K562 (cell line): ENCODE measurements at regions not wholly inside any gene's neighbourhood (a gene's known extent, or its start where the extent isn't known, plus 50 kb on each side); places are given as distances from the start of the nearest gene placed in this dataset.

ENCODE experiments used
- EWSR1 ChIP-seq: fragments of 450-650 bp; IDR thresholded peaks from 2 replicates; pipeline ENCODE4 v1.6.1; 2018; ENCODE audit warnings: borderline replicate concordance, mild to moderate bottlenecking, low read depth, moderate library complexity; ENCODE audit not compliant: partially characterized antibody
- FOXA1 ChIP-seq: fragments of 450-650 bp; IDR thresholded peaks from 2 replicates; pipeline ENCODE4 v1.6.1; 2016; ENCODE audit warnings: mild to moderate bottlenecking, borderline replicate concordance
- FOXM1 ChIP-seq, 2 experiments: fragments of 450-650 bp in 1 of 2; sonication (generic) in 1 of 2; formaldehyde crosslinking in 1 of 2; IDR thresholded peaks; 2 replicates each; pipeline versions ENCODE4 v1.6.1 to v1.9.0; 2017 to 2022; ENCODE audit warnings: low read depth in 2 of 2, mild to moderate bottlenecking in 2 of 2, missing genetic modification reagents in 1 of 2, moderate library complexity in 1 of 2
- KDM5B ChIP-seq: fragments of 200-600 bp; sonication (generic); IDR thresholded peaks from 2 replicates; pipeline ENCODE4 v1.6.1; 2012; ENCODE audit warnings: low read depth, mild to moderate bottlenecking, moderate library complexity, low read length, control low read depth, inconsistent platforms; ENCODE audit not compliant: insufficient replicate concordance
- MAFK ChIP-seq: IDR thresholded peaks from 2 replicates; pipeline ENCODE4 v1.6.1; 2011; ENCODE audit warnings: low read length, improper control_type of control experiment
- NR2C1 ChIP-seq, 2 experiments: fragments of 450-650 bp; IDR thresholded peaks; 2 replicates each; pipeline ENCODE4 v1.6.1; 2017; ENCODE audit warnings: mild to moderate bottlenecking in 2 of 2, antibody characterized with exemption in 1 of 2, inconsistent platforms in 1 of 2, missing compliant biosample characterization in 1 of 2, missing genetic modification characterization in 1 of 2
- RAD21 ChIP-seq, 2 experiments: fragments of 250-450 bp in 1 of 2; fragments of 450-650 bp in 1 of 2; sonication (Bioruptor Pico) in 1 of 2; formaldehyde crosslinking in 1 of 2; IDR thresholded peaks in 1 of 2; conservative IDR thresholded peaks in 1 of 2; 2 replicates each; pipeline versions ENCODE4 v1.4.0 to v1.8.0; 2020 to 2022; ENCODE audit warnings: mild to moderate bottlenecking in 2 of 2, moderate library complexity in 1 of 2
- TAF15 ChIP-seq: fragments of 200-400 bp; formaldehyde crosslinking; IDR thresholded peaks from 2 replicates; pipeline ENCODE4 v1.6.1; 2017; ENCODE audit warnings: mild to moderate bottlenecking, low read depth, low read length, moderate library complexity
- ZBTB17 ChIP-seq: fragments of 450-650 bp; formaldehyde crosslinking; IDR thresholded peaks from 2 replicates; pipeline ENCODE4 v1.4.0; 2020; ENCODE audit warnings: mild to moderate bottlenecking
- ZNF318 ChIP-seq, 2 experiments: fragments of 450-650 bp; IDR thresholded peaks; 2 replicates each; pipeline ENCODE4 v1.6.1; 2016; ENCODE audit warnings: mild to moderate bottlenecking in 2 of 2, borderline replicate concordance in 1 of 2, low read depth in 1 of 2, moderate library complexity in 1 of 2
- TF ChIP-seq, protein P1 (sequence below), 3 experiments: IDR thresholded peaks in 2 of 3; conservative IDR thresholded peaks in 1 of 3; 2 replicates each; pipeline ENCODE4 v1.5.1; 2011 to 2012; ENCODE audit warnings: low read length in 3 of 3, mild to moderate bottlenecking in 3 of 3, control low read depth in 2 of 3, improper control_type of control experiment in 1 of 3, inconsistent platforms in 1 of 3, low read depth in 1 of 3, mixed read lengths in 1 of 3, moderate library complexity in 1 of 3; ENCODE audit not compliant: insufficient read depth in 2 of 3

GRCh38 chr6:117781550-117781949, 106.3 kb downstream of the NUS1 start:
- no peak for TF ChIP-seq MAFK
- TF ChIP-seq ZNF318 (IDR thresholded peaks at IDR 0.05; ENCODE audit: borderline replicate concordance in 1 of 2, low read depth in 1 of 2) = no peak
- TF ChIP-seq RAD21 (CRISPR knock-in tag; conservative IDR thresholded peaks at IDR 0.05 in 1 of 2, IDR thresholded peaks at IDR 0.05 in 1 of 2) = no peak
- TF ChIP-seq FOXM1 (IDR thresholded peaks at IDR 0.05; ENCODE audit: low read depth) = no peak
- no peak for TF ChIP-seq FOXM1 (CRISPR knock-in tag; IDR thresholded peaks at IDR 0.05; ENCODE audit: low read depth)
- no peak for TF ChIP-seq FOXA1
- no peak for TF ChIP-seq ZBTB17 (CRISPR knock-in tag)
- no peak for TF ChIP-seq NR2C1 (IDR thresholded peaks at IDR 0.05)
- no peak for TF ChIP-seq NR2C1 (tag; IDR thresholded peaks at IDR 0.05)
- no peak for TF ChIP-seq KDM5B
- TF ChIP-seq, protein P1, sequence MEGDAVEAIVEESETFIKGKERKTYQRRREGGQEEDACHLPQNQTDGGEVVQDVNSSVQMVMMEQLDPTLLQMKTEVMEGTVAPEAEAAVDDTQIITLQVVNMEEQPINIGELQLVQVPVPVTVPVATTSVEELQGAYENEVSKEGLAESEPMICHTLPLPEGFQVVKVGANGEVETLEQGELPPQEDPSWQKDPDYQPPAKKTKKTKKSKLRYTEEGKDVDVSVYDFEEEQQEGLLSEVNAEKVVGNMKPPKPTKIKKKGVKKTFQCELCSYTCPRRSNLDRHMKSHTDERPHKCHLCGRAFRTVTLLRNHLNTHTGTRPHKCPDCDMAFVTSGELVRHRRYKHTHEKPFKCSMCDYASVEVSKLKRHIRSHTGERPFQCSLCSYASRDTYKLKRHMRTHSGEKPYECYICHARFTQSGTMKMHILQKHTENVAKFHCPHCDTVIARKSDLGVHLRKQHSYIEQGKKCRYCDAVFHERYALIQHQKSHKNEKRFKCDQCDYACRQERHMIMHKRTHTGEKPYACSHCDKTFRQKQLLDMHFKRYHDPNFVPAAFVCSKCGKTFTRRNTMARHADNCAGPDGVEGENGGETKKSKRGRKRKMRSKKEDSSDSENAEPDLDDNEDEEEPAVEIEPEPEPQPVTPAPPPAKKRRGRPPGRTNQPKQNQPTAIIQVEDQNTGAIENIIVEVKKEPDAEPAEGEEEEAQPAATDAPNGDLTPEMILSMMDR (IDR thresholded peaks at IDR 0.05 in 2 of 3, conservative IDR thresholded peaks at IDR 0.05 in 1 of 3; ENCODE audit: insufficient read depth in 2 of 3, low read depth in 1 of 3, low read length in 3 of 3) = no peak
- no peak for TF ChIP-seq TAF15
- no peak for TF ChIP-seq EWSR1
